ENCODE measurements at regions not wholly inside any gene's neighbourhood (a gene's known extent, or its start where the extent isn't known, plus 50 kb on each side); places are given as distances from the start of the nearest gene placed in this dataset.

GRCh38 chr1:187092104-187092503 is 263.4 kb downstream of the PLA2G4A start:
- no peak for DNase-seq

- DNase-seq: no peak
These were observed 267.9 kb downstream of the PLA2G4A start for GRCh38 chr1:187096689-187097088.

- DNase-seq: no peak
These were observed 281.6 kb downstream of the PLA2G4A start for GRCh38 chr1:187110351-187110750.

DNA sequence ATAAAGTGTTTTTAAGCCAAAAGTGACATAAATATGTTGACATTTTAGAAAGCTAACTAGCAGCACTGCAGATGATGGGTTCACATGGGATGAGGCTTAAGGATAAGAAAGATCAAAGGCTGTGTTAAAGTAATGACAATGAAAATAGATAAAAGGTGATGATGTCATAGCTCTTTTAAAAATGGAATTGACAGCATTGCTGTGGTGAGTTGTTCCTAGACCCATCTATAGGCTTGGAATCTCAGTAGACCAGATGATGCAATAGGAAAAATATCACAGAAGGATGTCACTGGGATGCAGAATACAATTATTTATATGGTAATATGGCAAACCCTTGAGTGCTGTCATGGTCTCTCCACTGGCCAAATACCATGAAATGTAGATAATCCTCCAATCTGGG is 286.0 kb downstream of the PLA2G4A start:
- no peak for DNase-seq

DNA sequence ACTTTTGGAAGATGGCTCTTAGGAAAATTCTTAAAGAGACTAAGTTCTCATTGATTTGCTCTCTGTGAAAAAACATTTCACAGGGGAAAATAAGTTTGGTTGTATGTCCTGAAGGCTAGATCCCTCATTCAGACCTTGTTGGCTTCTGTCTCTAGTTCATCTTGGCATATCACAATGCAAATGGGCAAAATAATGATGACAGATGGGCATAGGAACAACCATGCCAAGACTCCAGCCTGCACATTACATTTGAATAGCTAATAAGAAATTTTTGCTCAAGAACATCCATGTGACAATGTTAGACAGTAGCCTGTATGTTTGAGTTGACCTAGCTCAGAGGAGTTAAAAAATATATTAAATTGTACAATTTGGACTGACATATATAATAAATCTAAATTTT is 292.9 kb downstream of the PLA2G4A start:
- no peak for DNase-seq

DNA sequence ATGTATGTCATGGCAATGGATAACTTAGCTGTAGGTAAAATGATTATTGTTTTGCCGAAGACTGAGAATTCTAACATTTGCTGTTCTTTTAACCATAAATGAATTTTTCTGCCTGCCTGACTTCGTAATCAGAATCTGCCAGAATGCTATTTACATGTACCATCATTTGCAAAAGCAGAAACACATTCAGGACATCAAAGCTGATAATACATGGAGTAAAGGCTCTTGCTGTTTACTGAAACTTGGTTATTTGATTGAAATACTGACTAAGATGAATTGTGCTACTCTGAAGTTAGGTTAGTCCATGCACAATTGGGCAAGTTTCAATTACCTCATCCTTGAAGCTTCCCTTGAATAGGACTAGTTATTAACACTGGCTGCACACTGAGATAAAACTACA is 293.8 kb downstream of the PLA2G4A start:
- no peak for DNase-seq

DNA sequence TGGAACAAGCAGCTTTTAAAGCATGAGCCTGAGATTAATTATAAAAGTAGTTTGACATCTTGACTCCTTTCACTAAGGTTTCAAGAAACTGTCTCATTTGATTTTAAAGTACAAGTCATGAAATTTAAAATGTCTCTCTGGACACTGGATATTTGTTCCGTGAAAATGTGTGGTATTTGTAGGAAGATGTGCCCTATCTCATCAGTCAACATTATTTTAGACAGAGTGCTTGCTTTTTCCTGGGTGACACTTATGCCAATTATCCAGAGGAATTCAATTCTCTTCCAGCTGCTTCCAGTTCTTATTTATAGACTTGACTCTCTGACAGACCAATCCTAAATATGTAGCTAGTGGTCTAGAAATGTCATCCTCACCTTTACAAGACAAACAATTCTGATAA is 300.4 kb downstream of the PLA2G4A start:
- DNase-seq: no peak

DNA sequence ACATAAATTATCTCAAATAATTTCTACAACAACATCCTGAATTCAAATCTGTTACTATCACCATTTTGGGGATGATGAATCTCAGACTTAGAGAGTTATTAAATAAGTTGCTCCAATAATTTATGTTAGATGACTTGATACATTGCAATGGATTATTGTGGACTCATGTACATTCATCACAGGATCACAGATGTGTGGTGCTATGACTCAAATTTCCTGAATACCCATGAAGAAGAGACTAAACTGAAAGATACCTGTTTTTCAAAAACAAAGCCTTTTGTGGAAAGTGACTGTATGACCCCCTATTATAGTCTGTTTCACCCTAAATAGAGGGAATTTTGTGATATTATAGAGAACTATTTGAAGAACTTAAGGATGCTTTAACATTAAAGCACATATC is 315.0 kb downstream of the PLA2G4A start:
- no peak for DNase-seq

GRCh38 chr1:187146388-187146787 is 317.6 kb downstream of the PLA2G4A start:
- no peak for DNase-seq

GRCh38 chr1:187151555-187151954 is 322.8 kb downstream of the PLA2G4A start:
- no peak for DNase-seq

GRCh38 chr1:187153047-187153446 is 324.3 kb downstream of the PLA2G4A start:
- DNase-seq: no peak

DNA sequence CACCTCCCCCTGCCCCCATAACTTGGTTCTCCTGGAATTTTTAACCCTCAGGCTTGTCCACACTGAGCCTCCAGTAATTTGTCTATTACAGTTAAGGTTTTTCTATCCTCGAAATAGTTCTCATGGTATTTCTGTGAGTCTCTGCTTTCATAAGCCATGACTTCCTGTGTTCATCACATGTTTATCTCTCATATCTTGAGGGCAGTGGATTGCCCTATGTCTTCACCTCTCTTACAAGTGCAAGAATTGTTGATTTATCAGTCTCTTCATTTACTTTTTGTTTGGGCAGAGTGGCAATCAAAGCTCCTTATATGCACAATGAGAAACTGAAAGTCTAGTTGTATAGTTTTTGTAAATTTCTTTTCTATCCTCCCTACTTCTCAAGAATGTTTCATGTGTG is 328.4 kb downstream of the PLA2G4A start:
- DNase-seq: no peak

DNA sequence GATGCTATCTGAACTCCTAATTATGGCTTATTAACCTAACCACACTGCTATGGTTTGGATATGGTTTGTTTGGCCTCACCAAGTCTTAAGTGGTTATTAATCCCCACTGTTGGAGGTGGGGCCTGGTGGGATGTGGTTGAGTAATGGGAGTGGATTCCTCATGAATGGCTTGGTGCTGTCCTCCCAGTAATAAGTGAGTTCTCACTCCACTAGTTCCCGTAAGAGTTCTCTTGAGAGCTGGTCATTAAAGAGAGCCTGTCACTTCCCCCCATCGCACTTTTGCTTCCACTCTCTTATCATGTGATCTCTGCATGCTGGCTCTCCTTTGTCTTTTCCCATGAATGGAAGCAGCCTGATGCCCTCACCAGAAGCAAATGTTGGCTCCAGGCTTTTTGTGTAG is 328.8 kb downstream of the PLA2G4A start:
- DNase-seq: no peak

GRCh38 chr1:187167555-187167954 is 338.8 kb downstream of the PLA2G4A start:
- DNase-seq: no peak

GRCh38 chr1:187168297-187168696 is 339.5 kb downstream of the PLA2G4A start:
- DNase-seq: no peak

- no peak for DNase-seq
These were observed 356.6 kb downstream of the PLA2G4A start for GRCh38 chr1:187185389-187185788.

GRCh38 chr1:187197685-187198084 is 368.9 kb downstream of the PLA2G4A start:
- no peak for DNase-seq

DNA sequence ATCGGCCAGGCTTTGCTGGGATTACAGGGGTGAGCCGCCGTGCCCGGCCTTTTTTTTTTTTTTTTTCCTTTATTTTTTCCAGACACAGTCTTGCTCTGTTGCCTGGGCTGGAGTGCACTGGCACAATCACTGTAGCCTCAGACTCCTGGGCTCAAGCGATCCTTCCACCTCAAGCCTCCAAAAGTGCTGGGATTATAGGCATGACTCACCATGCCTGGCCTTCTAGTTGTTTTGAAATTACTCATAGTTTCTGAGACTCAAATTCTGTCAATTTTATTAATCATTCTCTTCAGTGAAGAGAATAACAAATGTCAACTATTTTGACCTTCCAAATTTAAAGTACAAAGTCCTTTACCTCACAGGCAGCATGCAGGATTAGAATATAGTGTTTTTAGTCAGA is 374.5 kb downstream of the PLA2G4A start:
- DNase-seq: no peak

- no peak for DNase-seq
These were observed 383.6 kb downstream of the PLA2G4A start for GRCh38 chr1:187212377-187212776.

DNA sequence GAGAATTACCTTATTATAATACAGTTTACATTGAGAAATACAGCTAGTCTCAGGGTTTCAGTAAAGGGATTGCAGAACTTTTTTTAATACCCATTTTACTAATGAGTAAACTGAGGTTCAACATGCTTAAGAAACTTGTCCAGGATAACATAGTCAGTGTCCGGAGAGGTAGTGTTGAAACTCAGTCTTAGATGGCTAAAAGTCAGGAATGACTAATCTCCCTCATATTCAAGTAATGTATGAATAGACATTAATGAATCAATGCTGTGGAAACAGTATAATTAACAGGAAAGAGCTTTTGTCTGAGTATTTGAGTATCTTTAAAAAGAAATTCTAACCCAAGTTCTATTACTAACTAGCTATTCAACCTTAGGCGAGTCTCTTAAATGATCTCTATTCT is 397.6 kb downstream of the PLA2G4A start:
- DNase-seq: no peak

DNA sequence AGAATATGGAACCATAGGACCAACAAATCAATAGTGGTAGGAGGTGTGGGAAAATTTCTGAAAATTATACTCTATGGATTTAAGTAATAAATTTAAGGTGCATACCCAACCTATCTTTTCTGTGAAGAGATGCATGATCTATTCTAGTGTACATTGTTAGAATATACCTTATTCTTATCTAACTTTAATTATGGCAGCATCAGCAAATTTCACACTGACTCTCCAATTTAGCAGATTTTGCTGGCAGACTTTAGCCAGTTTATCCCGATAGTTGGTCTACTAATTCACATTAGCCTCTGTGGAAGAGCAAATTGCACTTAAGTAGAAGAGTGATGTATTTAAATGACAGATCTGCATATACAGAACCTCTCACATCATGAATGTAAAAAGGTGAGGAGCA is 400.0 kb downstream of the PLA2G4A start:
- no peak for DNase-seq

DNA sequence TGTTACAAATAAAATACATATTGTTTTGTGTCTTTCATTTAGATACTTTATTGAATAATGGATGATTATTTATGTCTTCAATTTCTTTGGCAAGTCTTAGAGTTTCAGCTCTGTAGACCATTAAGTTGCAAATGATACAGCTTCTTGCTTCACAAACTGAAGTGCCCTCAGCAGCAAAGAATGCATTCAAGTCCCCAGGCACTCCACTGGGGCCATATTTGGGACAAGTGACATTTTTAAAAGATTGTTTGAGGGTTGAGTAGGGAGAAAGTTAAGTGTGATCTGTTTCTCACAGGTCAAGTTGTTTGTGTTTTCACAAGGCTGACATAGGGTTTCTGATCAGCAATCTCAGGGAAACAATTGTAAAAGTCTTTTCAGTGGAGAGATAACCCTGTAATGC is 400.7 kb downstream of the PLA2G4A start:
- no peak for DNase-seq

GRCh38 chr1:187234706-187235105 is 406.0 kb downstream of the PLA2G4A start:
- DNase-seq: no peak

GRCh38 chr1:187236199-187236598 is 407.4 kb downstream of the PLA2G4A start:
- DNase-seq: no peak

GRCh38 chr1:187236676-187237075 is 407.9 kb downstream of the PLA2G4A start:
- no peak for DNase-seq

DNA sequence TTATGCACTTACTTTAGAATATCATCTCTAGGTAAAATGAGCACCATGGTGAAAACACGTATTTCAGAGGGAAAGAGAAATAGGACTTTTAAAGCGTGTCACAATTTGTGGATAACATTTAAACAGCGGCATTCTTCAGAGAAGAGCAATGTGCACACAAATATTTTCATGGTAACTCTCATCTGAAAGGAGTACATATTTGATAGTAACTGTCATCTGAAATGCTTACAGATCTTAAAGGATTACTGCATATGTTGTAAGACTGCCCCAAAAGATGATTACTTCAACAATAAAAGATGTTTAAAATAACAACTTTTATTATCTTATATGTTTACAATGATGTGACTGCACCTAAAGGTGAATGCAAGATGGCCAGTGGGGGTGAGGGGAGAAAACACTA is 408.8 kb downstream of the PLA2G4A start:
- no peak for DNase-seq
